NB4 (cell line): ENCODE measurements at regions not wholly inside any gene's neighbourhood (a gene's known extent, or its start where the extent isn't known, plus 50 kb on each side); places are given as distances from the start of the nearest gene placed in this dataset.

ENCODE experiments used
- MYC ChIP-seq: IDR thresholded peaks from 2 replicates; pipeline ENCODE4 v1.6.1; 2011; ENCODE audit warnings: low read depth, low read length
- POLR2A ChIP-seq: IDR thresholded peaks from 2 replicates; pipeline ENCODE4 v1.6.1; 2011; ENCODE audit warnings: mild to moderate bottlenecking; ENCODE audit not compliant: insufficient read length; ENCODE audit errors: extremely low read depth
- TF ChIP-seq, protein P1 (sequence below): IDR thresholded peaks from 2 replicates; pipeline ENCODE4 v1.6.1; 2011; ENCODE audit warnings: low read depth, low read length

DNA sequence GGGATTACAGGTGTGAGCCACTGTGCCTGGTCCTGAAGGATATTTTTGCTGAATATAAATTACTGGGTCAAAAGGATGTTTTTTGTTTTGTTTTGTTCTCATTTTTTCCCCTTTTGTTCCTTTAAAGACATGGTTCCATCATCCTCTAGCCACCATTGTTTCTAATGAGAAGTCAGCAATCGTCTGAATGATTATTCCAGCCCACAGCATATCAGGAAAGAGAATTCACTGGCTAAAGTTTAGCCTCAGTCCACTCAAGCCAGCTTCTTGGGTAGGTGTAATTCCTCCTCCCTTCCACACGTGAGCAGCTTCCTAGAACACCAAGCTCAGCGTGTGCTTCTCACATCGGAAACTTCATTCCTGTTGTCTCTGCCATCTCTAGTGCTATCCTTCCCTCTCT lies 112.8 kb upstream of the INSIG1 start:
- TF ChIP-seq MYC (no peak), POLR2A (no peak)
- TF ChIP-seq, protein P1, sequence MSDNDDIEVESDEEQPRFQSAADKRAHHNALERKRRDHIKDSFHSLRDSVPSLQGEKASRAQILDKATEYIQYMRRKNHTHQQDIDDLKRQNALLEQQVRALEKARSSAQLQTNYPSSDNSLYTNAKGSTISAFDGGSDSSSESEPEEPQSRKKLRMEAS: no peak
